VCaP (cell line): ENCODE measurements at regions not wholly inside any gene's neighbourhood (a gene's known extent, or its start where the extent isn't known, plus 50 kb on each side); places are given as distances from the start of the nearest gene placed in this dataset.
"Not testable (repeated sequence)": the region's sequence is repeated elsewhere in the genome, so short reads cannot be mapped to it uniquely, and the experiment has no call there.

Experiments
- H3K27ac ChIP-seq: fragments of 450-650 bp; 2 replicates; pipeline ENCODE4 v1.5.1; 2017
- CTCF ChIP-seq: fragments of 450-650 bp; conservative IDR thresholded peaks from 2 replicates; pipeline ENCODE4 v1.5.1; 2017; ENCODE audit warnings: mild to moderate bottlenecking, moderate library complexity

- no peak for TF ChIP-seq CTCF
- H3K27ac ChIP-seq = no peak overlapping the region
These were observed 229.1 kb upstream of the CBLB start for GRCh38 chr3:106097817-106098435.

- no peak overlapping the region for H3K27ac ChIP-seq
- TF ChIP-seq CTCF = no peak
These were observed 234.6 kb upstream of the CBLB start for GRCh38 chr3:106103383-106103782.

GRCh38 chr3:106104078-106104477 is 235.3 kb upstream of the CBLB start:
- H3K27ac ChIP-seq = no peak overlapping the region
- TF ChIP-seq CTCF = no peak

- TF ChIP-seq CTCF = no peak
These were observed 240.1 kb upstream of the CBLB start for GRCh38 chr3:106108925-106109324.

GRCh38 chr3:106112561-106112960 is 243.7 kb upstream of the CBLB start:
- not testable (repeated sequence) for H3K27ac ChIP-seq

More at GRCh38 chr3:106108925-106109324, 240.1 kb upstream of the CBLB start:
- no peak overlapping the region for H3K27ac ChIP-seq

GRCh38 chr3:106113747-106114146 is 244.9 kb upstream of the CBLB start:
- TF ChIP-seq CTCF = no peak
- H3K27ac ChIP-seq = no peak overlapping the region

GRCh38 chr3:106114220-106114619 is 245.4 kb upstream of the CBLB start:
- no peak overlapping the region for H3K27ac ChIP-seq
- no peak for TF ChIP-seq CTCF

- no peak for TF ChIP-seq CTCF
These were observed 246.0 kb upstream of the CBLB start for GRCh38 chr3:106114848-106115247.

More at GRCh38 chr3:106114848-106115247, 246.0 kb upstream of the CBLB start:
- H3K27ac ChIP-seq = no peak overlapping the region
